Endothelial cell of umbilical vein (primary cell): ENCODE measurements at regions not wholly inside any gene's neighbourhood (a gene's known extent, or its start where the extent isn't known, plus 50 kb on each side); places are given as distances from the start of the nearest gene placed in this dataset.

Experiments
- BruUV-seq: library from RNA; stranded (reverse); fragments of 400-500 nt; replicated peaks from 2 replicates; lab custom pipeline; 2021; lab: Mats Ljungman, UMichigan
- CTCF ChIA-PET: fragments of 300-600, 350-600 bp; sonication (Branson Sonifier 250); formaldehyde crosslinking; loops from one replicate; lab custom pipeline; 2021; ENCODE audit warnings: antibody characterized with exemption, inconsistent platforms; lab: Charles Lee
- POLR2A ChIA-PET: fragments of 300-600, 350-600 bp; sonication (Branson Sonifier 250); formaldehyde crosslinking; loops from one replicate; lab custom pipeline; 2021; ENCODE audit warnings: antibody characterized with exemption, inconsistent platforms; lab: Charles Lee
- DNase-seq: peaks from one replicate; pipeline ENCODE4 v3.0.0-alpha.2; 2011; ENCODE audit warnings: low read depth, low spot score
- FAIRE-seq: peaks from 2 replicates; lab custom pipeline; 2011; peaks lifted over from hg19 to GRCh38; lab: Jason Lieb, UNC
- H2AFZ ChIP-seq: 2 replicates; pipeline ENCODE4 v1.6.0; 2012; ENCODE audit warnings: low read depth, low read length, control low read depth, inconsistent platforms
- H3K27ac ChIP-seq: 2 replicates; pipeline ENCODE4 v1.5.1; 2011; ENCODE audit warnings: low read depth, mild to moderate bottlenecking, control low read depth, low read length, moderate library complexity; ENCODE audit not compliant: insufficient read depth
- H3K27me3 ChIP-seq, 2 experiments: 2 replicates each; pipeline versions ENCODE4 v1.6.0 to v1.6.1; 2011; ENCODE audit warnings: low read length in 2 of 2, mixed read lengths in 1 of 2; ENCODE audit not compliant: control insufficient read depth in 2 of 2, insufficient read depth in 2 of 2
- H3K36me3 ChIP-seq, 2 experiments: 2 replicates in 1 of 2; 3 replicates in 1 of 2; pipeline ENCODE4 v1.5.1; 2011; ENCODE audit warnings: low read length in 2 of 2, mild to moderate bottlenecking in 1 of 2, moderate library complexity in 1 of 2; ENCODE audit not compliant: control insufficient read depth in 2 of 2, insufficient read depth in 2 of 2; ENCODE audit errors: extremely low read depth in 1 of 2
- H3K4me1 ChIP-seq: 3 replicates; pipeline ENCODE4 v1.5.1; 2011; ENCODE audit warnings: mild to moderate bottlenecking, low read length; ENCODE audit not compliant: control insufficient read depth, insufficient read depth; ENCODE audit errors: extremely low read depth
- H3K4me2 ChIP-seq: 2 replicates; pipeline ENCODE4 v1.6.1; 2011; ENCODE audit warnings: low read length, control low read depth, mixed read lengths; ENCODE audit not compliant: insufficient read depth
- H3K4me3 ChIP-seq, 3 experiments: fragments of 200-600 bp in 1 of 3; sonication (generic), shearing (Covaris generic) in 1 of 3; replicated peaks in 1 of 3; 2 replicates each; pipeline ENCODE4 v1.5.1; 2011 to 2016; ENCODE audit warnings: control low read depth in 3 of 3, low read length in 3 of 3, mild to moderate bottlenecking in 2 of 3, inconsistent platforms in 1 of 3, low read depth in 1 of 3, moderate library complexity in 1 of 3; ENCODE audit not compliant: insufficient read depth in 1 of 3
- H3K79me2 ChIP-seq: 2 replicates; pipeline ENCODE4 v1.6.0; 2012; ENCODE audit warnings: low read length, inconsistent platforms; ENCODE audit not compliant: control insufficient read depth, insufficient read depth
- H3K9ac ChIP-seq: replicated peaks from 2 replicates; pipeline ENCODE3; 2011; ENCODE audit warnings: low read length, control low read depth; ENCODE audit not compliant: insufficient read depth; ENCODE audit errors: extremely low read depth
- H3K9me1 ChIP-seq: replicated peaks from 3 replicates; pipeline ENCODE4 v1.6.0; 2011; ENCODE audit warnings: mild to moderate bottlenecking, low read length; ENCODE audit not compliant: control insufficient read depth, insufficient read depth; ENCODE audit errors: extremely low read depth
- H3K9me3 ChIP-seq: replicated peaks from 2 replicates; pipeline ENCODE4 v1.5.1; 2012; ENCODE audit warnings: low read length, inconsistent platforms; ENCODE audit not compliant: control insufficient read depth, insufficient read depth
- H4K20me1 ChIP-seq: replicated peaks from 2 replicates; pipeline ENCODE3; 2011; ENCODE audit warnings: mild to moderate bottlenecking, low read length; ENCODE audit not compliant: control insufficient read depth, insufficient read depth; ENCODE audit errors: extremely low read depth
- CTCF ChIP-seq, 2 donors: IDR thresholded peaks; 1 replicate in 1 of 2; 2 replicates in 1 of 2; pipeline ENCODE4 v1.5.1; 2011; ENCODE audit warnings: low read length in 2 of 2, mild to moderate bottlenecking in 2 of 2, moderate library complexity in 2 of 2, control low read depth in 1 of 2, inconsistent platforms in 1 of 2, low read depth in 1 of 2; ENCODE audit not compliant: insufficient read depth in 1 of 2; ENCODE audit errors: extremely low read depth in 1 of 2
- EZH2 ChIP-seq: IDR thresholded peaks from 2 replicates; pipeline ENCODE4 v1.6.1; 2012; ENCODE audit warnings: borderline replicate concordance, low read depth, mild to moderate bottlenecking, moderate library complexity, low read length, inconsistent platforms; ENCODE audit not compliant: severe bottlenecking
- FOS ChIP-seq: IDR thresholded peaks from 2 replicates; pipeline ENCODE4 v1.6.1; 2011; ENCODE audit warnings: mild to moderate bottlenecking, low read length, moderate library complexity, borderline replicate concordance; ENCODE audit not compliant: insufficient read depth
- GATA2 ChIP-seq: IDR thresholded peaks from 2 replicates; pipeline ENCODE4 v1.7.0; 2011; ENCODE audit warnings: low read depth, mild to moderate bottlenecking, moderate library complexity, mixed read lengths, low read length; ENCODE audit not compliant: insufficient read length, insufficient read depth
- JUN ChIP-seq: IDR thresholded peaks from 2 replicates; pipeline ENCODE4 v1.6.1; 2011; ENCODE audit warnings: borderline replicate concordance, low read depth; ENCODE audit not compliant: insufficient read length, insufficient read depth
- MAX ChIP-seq: IDR thresholded peaks from 2 replicates; pipeline ENCODE4 v1.6.1; 2011; ENCODE audit not compliant: insufficient read depth, insufficient read length
- MYC ChIP-seq: IDR thresholded peaks from one replicate; pipeline ENCODE4 v1.6.1; 2011; ENCODE audit warnings: mild to moderate bottlenecking, low read depth, low read length
- POLR2A ChIP-seq: IDR thresholded peaks from 2 replicates; pipeline ENCODE4 v1.6.1; 2012; ENCODE audit warnings: low read depth, mild to moderate bottlenecking, control low read depth, low read length
- POLR2AphosphoS5 ChIP-seq: IDR thresholded peaks from 2 replicates; pipeline ENCODE4 v1.6.1; 2012; ENCODE audit warnings: low read depth, mild to moderate bottlenecking, control low read depth, low read length, moderate library complexity; ENCODE audit not compliant: insufficient read depth
- dilution Hi-C: fragments of 300-500 bp; cut with MboI; formaldehyde crosslinking; loops from one replicate; pipeline ENCODE4 v1.15.0; 2019; ENCODE audit warnings: low sequenced_read_pairs; ENCODE audit not compliant: extremely low pct_ligation_motif_present
- intact Hi-C: fragments of 100-400 bp; cut with micrococcal nuclease; formaldehyde crosslinking; loops from one replicate; pipeline ENCODE4 v1.10.0; 2022

GRCh38 chr3:110589341-110589740 lies 482.3 kb upstream of the NECTIN3 start:
- H3K9me1 ChIP-seq = no peaks in the 10 kb centered on the region
- no peak for TF ChIP-seq JUN
- TF ChIP-seq MAX = no peak
- no peak for TF ChIP-seq CTCF (IDR thresholded peaks at IDR 0.05; ENCODE audit: extremely low read depth in 1 of 2, insufficient read depth in 1 of 2, low read depth in 1 of 2, low read length in 2 of 2)
- TF ChIP-seq POLR2A = no peak
- no peak for TF ChIP-seq MYC
- TF ChIP-seq POLR2AphosphoS5 = no peak
- no peak for TF ChIP-seq FOS
- no peak for TF ChIP-seq EZH2
- no peak for TF ChIP-seq GATA2
- POLR2A ChIA-PET = no interaction called here
- BruUV-seq = no TSS peak
- FAIRE-seq (no peak), DNase-seq (no peak)
- H3K4me1 ChIP-seq = no peaks in the 10 kb centered on the region
- H3K79me2 ChIP-seq = no peaks in the 10 kb centered on the region
- no peak overlapping the region for H3K4me2 ChIP-seq
- H3K9ac ChIP-seq = no peak overlapping the region
- H2AFZ ChIP-seq = no peak overlapping the region
- no peaks in the 10 kb centered on the region for H4K20me1 ChIP-seq
- H3K27me3 ChIP-seq = no peaks in the 10 kb centered on the region
- H3K27ac ChIP-seq = no peak overlapping the region
- no peak overlapping the region for H3K4me3 ChIP-seq
- intact Hi-C loops = no loop called here
- dilution Hi-C loops = no loop called here
- H3K9me3 ChIP-seq = no peaks in the 10 kb centered on the region
- no peaks in the 10 kb centered on the region for H3K36me3 ChIP-seq
- CTCF ChIA-PET = interaction anchor here (1.0 kb wide), 1 partner anchor 275 kb away, joined by 3 read pairs; no protein-coding TSS in a partner anchor
